ENCODE measurements at regions not wholly inside any gene's neighbourhood (a gene's known extent, or its start where the extent isn't known, plus 50 kb on each side); places are given as distances from the start of the nearest gene placed in this dataset.

DNA sequence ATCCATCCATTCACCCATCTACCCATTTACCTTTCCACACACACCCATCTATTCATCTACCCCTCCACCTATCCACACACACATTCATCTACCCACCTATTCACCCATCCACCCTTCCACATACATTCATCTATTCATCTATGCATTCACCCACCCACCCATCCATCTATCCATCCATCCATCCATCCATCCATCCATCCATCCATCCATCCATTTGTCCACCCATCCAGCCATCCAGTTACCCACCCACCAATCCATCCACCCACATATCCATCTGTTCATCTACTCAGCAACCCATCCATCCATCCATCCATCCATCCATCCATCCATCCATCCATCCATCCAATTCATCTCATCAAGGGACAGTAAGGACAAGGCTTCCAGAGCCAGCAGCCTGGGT lies 74.0 kb downstream of the INHBB start:
- TF ChIP-seq RAD21 (IDR thresholded peaks at IDR 0.05; ENCODE audit: low read depth) (no peak), TAF1 (IDR thresholded peaks at IDR 0.05; ENCODE audit: low read depth) (no peak), EP300 (IDR thresholded peaks at IDR 0.05; ENCODE audit: borderline replicate concordance) (no peak), ZBTB7A (IDR thresholded peaks at IDR 0.05; ENCODE audit: low read depth) (no peak), CEBPB (IDR thresholded peaks at IDR 0.05) (no peak)
- TF ChIP-seq, protein P1, sequence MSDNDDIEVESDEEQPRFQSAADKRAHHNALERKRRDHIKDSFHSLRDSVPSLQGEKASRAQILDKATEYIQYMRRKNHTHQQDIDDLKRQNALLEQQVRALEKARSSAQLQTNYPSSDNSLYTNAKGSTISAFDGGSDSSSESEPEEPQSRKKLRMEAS (IDR thresholded peaks at IDR 0.05) = no peak

DNA sequence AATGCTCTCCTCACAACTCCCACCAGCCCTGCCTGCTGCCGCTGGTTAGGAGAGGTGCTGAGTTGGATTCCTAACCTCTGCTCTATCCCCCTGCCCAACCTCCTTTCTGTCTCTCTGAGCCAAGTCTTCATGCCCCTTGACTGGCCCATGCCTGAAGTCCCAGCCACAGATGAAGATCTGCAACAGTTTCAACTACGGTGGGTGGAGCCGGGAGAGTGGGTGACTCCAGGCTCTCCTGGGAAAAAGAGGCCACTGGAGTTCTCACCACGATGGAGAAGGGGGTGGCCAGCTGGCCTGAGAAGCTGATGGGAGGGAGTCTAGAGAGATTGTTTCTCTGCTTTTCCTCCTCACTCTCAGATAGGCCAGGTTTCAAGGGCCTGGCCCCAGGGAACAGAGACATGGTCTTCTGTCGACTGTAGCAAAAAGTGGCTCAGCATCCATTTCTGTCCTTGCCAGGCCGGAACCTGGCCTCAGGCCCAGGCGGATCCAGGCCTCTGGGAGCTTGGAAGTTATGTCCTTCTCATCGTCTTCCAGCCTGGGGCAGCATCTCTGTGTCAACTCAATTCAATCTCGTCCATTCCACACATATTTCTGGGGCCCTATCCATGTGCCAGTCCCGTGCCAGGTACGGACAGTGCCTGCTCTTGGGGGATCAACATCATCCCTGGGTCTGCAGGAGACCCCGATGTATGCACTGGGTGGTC lies 75.3 kb downstream of the INHBB start:
- no peak for TF ChIP-seq TEAD4 (IDR thresholded peaks at IDR 0.05)

DNA sequence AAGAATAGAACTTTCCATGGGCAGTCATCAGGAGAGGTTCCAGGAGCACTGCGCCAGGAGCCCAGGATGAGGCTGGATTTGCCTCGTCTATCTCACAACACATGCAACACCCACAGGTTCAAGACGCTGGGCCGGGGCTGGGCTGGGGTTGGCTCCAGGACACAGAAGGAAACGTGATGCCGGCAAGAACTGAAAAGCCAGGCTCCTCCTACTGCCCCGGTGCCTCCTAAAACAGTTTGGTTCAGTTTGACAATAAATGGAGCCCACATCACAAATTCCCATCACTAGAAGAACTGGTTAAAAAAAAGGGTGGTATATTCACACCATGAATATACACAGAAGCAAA lies 75.9 kb downstream of the INHBB start:
- TF ChIP-seq RAD21 (IDR thresholded peaks at IDR 0.05; ENCODE audit: low read depth) = no peak
- TF ChIP-seq CEBPB (IDR thresholded peaks at IDR 0.05) = no peak
- no peak for TF ChIP-seq EP300 (IDR thresholded peaks at IDR 0.05; ENCODE audit: borderline replicate concordance)
- TF ChIP-seq CREB1 (IDR thresholded peaks at IDR 0.05; ENCODE audit: low read depth) = no peak
- TF ChIP-seq YY1 (IDR thresholded peaks at IDR 0.05; ENCODE audit: low read depth) = no peak
- TF ChIP-seq, protein P2, sequence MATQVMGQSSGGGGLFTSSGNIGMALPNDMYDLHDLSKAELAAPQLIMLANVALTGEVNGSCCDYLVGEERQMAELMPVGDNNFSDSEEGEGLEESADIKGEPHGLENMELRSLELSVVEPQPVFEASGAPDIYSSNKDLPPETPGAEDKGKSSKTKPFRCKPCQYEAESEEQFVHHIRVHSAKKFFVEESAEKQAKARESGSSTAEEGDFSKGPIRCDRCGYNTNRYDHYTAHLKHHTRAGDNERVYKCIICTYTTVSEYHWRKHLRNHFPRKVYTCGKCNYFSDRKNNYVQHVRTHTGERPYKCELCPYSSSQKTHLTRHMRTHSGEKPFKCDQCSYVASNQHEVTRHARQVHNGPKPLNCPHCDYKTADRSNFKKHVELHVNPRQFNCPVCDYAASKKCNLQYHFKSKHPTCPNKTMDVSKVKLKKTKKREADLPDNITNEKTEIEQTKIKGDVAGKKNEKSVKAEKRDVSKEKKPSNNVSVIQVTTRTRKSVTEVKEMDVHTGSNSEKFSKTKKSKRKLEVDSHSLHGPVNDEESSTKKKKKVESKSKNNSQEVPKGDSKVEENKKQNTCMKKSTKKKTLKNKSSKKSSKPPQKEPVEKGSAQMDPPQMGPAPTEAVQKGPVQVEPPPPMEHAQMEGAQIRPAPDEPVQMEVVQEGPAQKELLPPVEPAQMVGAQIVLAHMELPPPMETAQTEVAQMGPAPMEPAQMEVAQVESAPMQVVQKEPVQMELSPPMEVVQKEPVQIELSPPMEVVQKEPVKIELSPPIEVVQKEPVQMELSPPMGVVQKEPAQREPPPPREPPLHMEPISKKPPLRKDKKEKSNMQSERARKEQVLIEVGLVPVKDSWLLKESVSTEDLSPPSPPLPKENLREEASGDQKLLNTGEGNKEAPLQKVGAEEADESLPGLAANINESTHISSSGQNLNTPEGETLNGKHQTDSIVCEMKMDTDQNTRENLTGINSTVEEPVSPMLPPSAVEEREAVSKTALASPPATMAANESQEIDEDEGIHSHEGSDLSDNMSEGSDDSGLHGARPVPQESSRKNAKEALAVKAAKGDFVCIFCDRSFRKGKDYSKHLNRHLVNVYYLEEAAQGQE (IDR thresholded peaks at IDR 0.05; ENCODE audit: low read depth) = no peak
- TF ChIP-seq ZBTB7A (IDR thresholded peaks at IDR 0.05; ENCODE audit: low read depth) = no peak
- TF ChIP-seq FOXM1 (IDR thresholded peaks at IDR 0.05; ENCODE audit: borderline replicate concordance, low read depth) = no peak
- TF ChIP-seq NFIC (IDR thresholded peaks at IDR 0.05) = no peak
- TF ChIP-seq, protein P1 (IDR thresholded peaks at IDR 0.05) = no peak
- no peak for TF ChIP-seq EGR1 (IDR thresholded peaks at IDR 0.05)
- no peak for TF ChIP-seq TAF1 (IDR thresholded peaks at IDR 0.05; ENCODE audit: low read depth)
- no peak for TF ChIP-seq TEAD4 (IDR thresholded peaks at IDR 0.05)

DNA sequence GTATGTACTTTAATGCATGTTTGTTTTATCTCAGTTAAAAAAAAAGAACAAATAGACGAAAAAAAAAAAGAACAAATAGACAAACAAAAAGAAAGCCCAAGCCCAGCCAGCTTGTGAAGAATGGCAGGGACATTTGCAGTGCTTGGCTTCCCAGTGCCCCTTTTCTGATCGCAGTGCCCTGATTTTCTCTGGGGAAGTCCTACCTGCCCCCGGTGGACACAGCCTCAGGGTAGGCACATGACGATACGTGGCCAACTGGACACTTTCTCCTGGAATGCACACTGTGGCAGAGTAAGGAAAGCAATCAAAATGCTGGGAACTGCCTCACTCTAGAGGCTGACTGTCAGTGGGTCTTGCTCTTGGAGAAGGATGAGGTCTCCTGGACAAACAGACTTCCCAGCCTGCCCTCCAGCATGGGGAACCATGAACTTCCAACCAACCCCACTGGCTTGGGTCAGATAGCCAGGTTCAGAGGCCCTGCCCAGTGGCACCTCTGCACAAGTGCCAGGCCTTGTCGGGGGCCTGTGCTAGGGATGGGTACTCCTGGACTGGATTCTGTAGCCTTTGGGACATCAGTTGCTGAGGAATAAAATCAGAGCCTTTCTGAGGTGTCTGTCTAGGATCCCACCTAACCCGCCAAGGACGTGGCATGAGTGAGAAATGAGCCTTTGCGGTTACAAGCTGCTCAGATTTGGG lies 76.7 kb downstream of the INHBB start:
- TF ChIP-seq EP300 (IDR thresholded peaks at IDR 0.05; ENCODE audit: borderline replicate concordance) (no peak), FOXM1 (IDR thresholded peaks at IDR 0.05; ENCODE audit: borderline replicate concordance, low read depth) (no peak), TCF12 (IDR thresholded peaks at IDR 0.05; ENCODE audit: low read depth) (no peak), EGR1 (IDR thresholded peaks at IDR 0.05) (no peak), YY1 (IDR thresholded peaks at IDR 0.05; ENCODE audit: low read depth) (no peak)
- TF ChIP-seq, protein P3, sequence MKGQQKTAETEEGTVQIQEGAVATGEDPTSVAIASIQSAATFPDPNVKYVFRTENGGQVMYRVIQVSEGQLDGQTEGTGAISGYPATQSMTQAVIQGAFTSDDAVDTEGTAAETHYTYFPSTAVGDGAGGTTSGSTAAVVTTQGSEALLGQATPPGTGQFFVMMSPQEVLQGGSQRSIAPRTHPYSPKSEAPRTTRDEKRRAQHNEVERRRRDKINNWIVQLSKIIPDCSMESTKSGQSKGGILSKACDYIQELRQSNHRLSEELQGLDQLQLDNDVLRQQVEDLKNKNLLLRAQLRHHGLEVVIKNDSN (IDR thresholded peaks at IDR 0.05) = no peak
- TF ChIP-seq, protein P1 (IDR thresholded peaks at IDR 0.05) = no peak

DNA sequence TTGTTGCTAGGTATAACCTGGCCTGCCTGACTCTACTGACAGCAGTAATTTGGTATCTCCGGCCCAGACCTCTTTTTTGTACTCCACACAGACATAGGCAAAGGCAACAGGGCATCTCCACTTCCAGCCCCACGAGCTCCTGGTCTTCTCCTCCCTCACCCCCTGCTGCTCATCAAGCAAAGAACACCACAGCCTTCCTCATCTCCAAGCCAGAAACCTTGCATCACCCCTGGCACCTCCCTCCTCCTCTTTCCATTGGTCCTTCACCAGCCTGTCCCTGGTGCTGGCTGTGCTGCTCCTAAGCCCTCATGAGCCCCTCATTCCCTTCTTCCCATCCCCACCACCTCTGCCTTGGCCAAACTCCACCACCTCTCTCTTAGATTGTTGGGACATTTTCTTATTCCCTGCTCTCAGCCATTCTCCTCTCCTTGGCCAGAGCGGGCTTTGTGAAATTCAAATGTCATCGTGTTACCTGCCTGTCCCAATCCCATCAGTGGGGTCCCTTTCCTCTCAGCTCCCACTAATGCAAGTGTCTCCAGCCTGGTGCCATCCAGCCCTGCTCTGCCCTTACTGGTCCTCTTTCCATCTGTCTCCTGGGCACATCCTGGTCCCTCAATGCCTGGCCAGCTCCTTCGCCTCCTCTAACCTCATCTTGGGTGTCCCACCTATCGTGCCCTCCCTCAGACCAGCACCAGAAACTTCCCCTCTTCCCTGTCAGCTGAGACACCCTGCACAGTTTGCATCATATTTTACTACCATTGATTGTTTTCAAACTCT lies 77.4 kb downstream of the INHBB start:
- TF ChIP-seq EGR1 (IDR thresholded peaks at IDR 0.05) = no peak
- TF ChIP-seq, protein P3 (IDR thresholded peaks at IDR 0.05) = no peak
- TF ChIP-seq YY1 (IDR thresholded peaks at IDR 0.05; ENCODE audit: low read depth) = no peak
- TF ChIP-seq TEAD4 (IDR thresholded peaks at IDR 0.05) = no peak
- 0 out of 2 replicates have a peak, but pooled peaks have one; percentile 36 for TF ChIP-seq CEBPB (IDR thresholded peaks at IDR 0.05)

DNA sequence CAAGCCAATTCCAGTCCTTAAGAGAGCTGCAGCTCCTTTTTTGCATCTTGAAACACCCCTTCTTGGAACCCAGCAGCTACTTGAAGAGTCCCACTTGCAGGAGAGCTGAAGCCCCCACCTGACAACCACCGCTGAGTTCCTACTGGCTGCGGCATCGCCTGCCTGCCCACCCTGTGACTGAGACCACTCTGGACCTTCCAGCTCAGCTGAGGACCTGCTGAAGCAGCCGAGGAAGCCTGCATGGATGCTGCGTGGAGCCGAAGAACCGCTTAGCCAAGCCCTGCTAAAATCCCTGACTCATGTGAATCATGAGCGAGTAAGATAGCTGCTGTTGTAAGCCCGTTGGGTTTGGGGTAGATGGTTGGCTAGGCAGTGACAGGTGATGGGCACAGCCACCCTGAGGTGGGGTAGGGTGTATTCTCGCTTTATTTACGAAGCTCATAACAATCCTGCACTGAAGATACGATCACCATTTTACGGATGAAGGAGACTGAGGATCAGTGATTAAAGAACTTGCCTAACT lies 78.4 kb downstream of the INHBB start:
- no peak for TF ChIP-seq YY1 (IDR thresholded peaks at IDR 0.05; ENCODE audit: low read depth)
- TF ChIP-seq ZBTB7A (IDR thresholded peaks at IDR 0.05; ENCODE audit: low read depth) = no peak
- TF ChIP-seq TEAD4 (IDR thresholded peaks at IDR 0.05) = no peak
- TF ChIP-seq TAF1 (IDR thresholded peaks at IDR 0.05; ENCODE audit: low read depth) = no peak
- TF ChIP-seq CEBPB (IDR thresholded peaks at IDR 0.05) = no peak
- no peak for TF ChIP-seq RAD21 (IDR thresholded peaks at IDR 0.05; ENCODE audit: low read depth)
- TF ChIP-seq, protein P3 (IDR thresholded peaks at IDR 0.05) = no peak
- no peak for TF ChIP-seq EP300 (IDR thresholded peaks at IDR 0.05; ENCODE audit: borderline replicate concordance)
- no peak for TF ChIP-seq TCF12 (IDR thresholded peaks at IDR 0.05; ENCODE audit: low read depth)
- TF ChIP-seq CREB1 (IDR thresholded peaks at IDR 0.05; ENCODE audit: low read depth) = no peak
- no peak for TF ChIP-seq FOXM1 (IDR thresholded peaks at IDR 0.05; ENCODE audit: borderline replicate concordance, low read depth)
- TF ChIP-seq EGR1 (IDR thresholded peaks at IDR 0.05) = no peak
- no peak for TF ChIP-seq NFIC (IDR thresholded peaks at IDR 0.05)
- TF ChIP-seq, protein P1 (IDR thresholded peaks at IDR 0.05) = no peak
- TF ChIP-seq, protein P2 (IDR thresholded peaks at IDR 0.05; ENCODE audit: low read depth) = no peak
